GM12892 (cell line): ENCODE measurements at regions not wholly inside any gene's neighbourhood (a gene's known extent, or its start where the extent isn't known, plus 50 kb on each side); places are given as distances from the start of the nearest gene placed in this dataset.

Experiments used
- POLR2A ChIP-seq: IDR thresholded peaks from 2 replicates; pipeline ENCODE4 v1.6.1; 2011; ENCODE audit warnings: low read depth, low read length, control low read depth
- POLR2AphosphoS5 ChIP-seq: IDR thresholded peaks from 2 replicates; pipeline ENCODE4 v1.6.1; 2011; ENCODE audit warnings: low read depth, low read length, control low read depth
- TAF1 ChIP-seq: IDR thresholded peaks from 2 replicates; pipeline ENCODE4 v1.6.1; 2011; ENCODE audit warnings: low read depth, mild to moderate bottlenecking, control low read depth, low read length, borderline replicate concordance

DNA sequence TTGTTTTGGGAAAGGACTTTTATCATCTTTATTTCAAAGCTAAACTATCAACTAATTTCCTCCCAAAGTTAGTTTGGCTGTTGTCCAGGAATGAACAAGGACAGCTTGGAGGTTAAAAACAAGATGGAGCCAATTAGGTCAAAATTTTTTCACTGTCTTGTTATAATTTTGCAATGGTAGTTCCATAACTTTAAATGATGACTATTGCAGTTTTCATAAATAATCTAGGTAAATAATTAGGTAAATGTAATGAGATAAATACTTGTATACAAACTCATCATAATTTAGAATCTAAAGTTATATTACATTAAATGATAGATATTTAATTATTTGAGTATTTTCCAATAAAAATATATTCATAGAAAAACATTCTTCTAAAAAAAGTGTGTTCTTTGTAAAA lies 68.3 kb upstream of the DAZL start:
- TF ChIP-seq POLR2A (no peak), POLR2AphosphoS5 (no peak), TAF1 (no peak)
